ENCODE measurements at regions not wholly inside any gene's neighbourhood (a gene's known extent, or its start where the extent isn't known, plus 50 kb on each side); places are given as distances from the start of the nearest gene placed in this dataset.

DNA sequence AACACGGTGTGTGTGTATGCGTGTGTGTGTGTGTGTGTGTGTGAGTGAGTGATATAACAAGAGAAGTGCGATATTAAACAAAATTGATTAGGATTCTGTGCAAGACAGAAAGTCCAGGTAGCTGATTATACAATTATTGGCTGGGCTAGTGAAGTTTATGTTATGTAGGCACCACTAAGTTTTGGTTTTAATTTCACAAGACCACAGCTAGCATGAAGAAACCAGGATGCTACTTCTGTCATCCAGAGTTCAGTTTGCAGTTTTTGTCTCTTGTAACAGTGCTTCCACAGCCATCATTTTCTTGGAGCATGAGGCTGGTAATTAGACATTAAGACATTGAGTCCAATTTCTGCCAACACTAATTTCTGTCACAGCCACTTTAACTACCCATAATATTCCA is 1590.2 kb upstream of the B3GALT2 start:
- Histone ChIP-seq H3K9me1 (replicated peaks; ENCODE audit: control insufficient read depth, extremely low read depth, insufficient read depth, low read length) (no peaks in the 10 kb centered on the region), H4K20me1 (replicated peaks; ENCODE audit: control insufficient read depth, extremely low read depth, insufficient read depth, low read length) (no peaks in the 10 kb centered on the region), H3K27ac (ENCODE audit: insufficient read depth, low read depth, low read length) (no peak overlapping the region), H3K9ac (replicated peaks; ENCODE audit: extremely low read depth, insufficient read depth, low read length) (no peak overlapping the region), H3K4me2 (ENCODE audit: insufficient read depth, low read length) (no peak overlapping the region), H3K36me3 (ENCODE audit: control insufficient read depth in 2 of 2, extremely low read depth in 1 of 2, insufficient read depth in 2 of 2, low read length in 2 of 2) (no peaks in the 10 kb centered on the region), H3K9me3 (replicated peaks; ENCODE audit: control insufficient read depth, insufficient read depth, low read length) (no peaks in the 10 kb centered on the region), H3K4me3 (replicated peaks in 1 of 3; ENCODE audit: insufficient read depth in 1 of 3, low read depth in 1 of 3, low read length in 3 of 3) (no peak overlapping the region), H3K27me3 (ENCODE audit: control insufficient read depth in 2 of 2, insufficient read depth in 2 of 2, low read length in 2 of 2) (no peaks in the 10 kb centered on the region), H3K79me2 (ENCODE audit: control insufficient read depth, insufficient read depth, low read length) (no peaks in the 10 kb centered on the region), H3K4me1 (ENCODE audit: control insufficient read depth, extremely low read depth, insufficient read depth, low read length) (no peaks in the 10 kb centered on the region), H2AFZ (ENCODE audit: low read depth, low read length) (no peak overlapping the region)
- intact Hi-C loops (cut with micrococcal nuclease), result no loop called here
- FAIRE-seq, result no peak
- TF ChIP-seq MYC (IDR thresholded peaks at IDR 0.05; ENCODE audit: low read depth, low read length) (no peak), FOS (IDR thresholded peaks at IDR 0.05; ENCODE audit: borderline replicate concordance, insufficient read depth, low read length) (no peak), GATA2 (IDR thresholded peaks at IDR 0.05; ENCODE audit: insufficient read depth, insufficient read length, low read depth, low read length) (no peak), POLR2A (IDR thresholded peaks at IDR 0.05; ENCODE audit: low read depth, low read length) (no peak), JUN (IDR thresholded peaks at IDR 0.05; ENCODE audit: borderline replicate concordance, insufficient read depth, insufficient read length, low read depth) (no peak), POLR2AphosphoS5 (IDR thresholded peaks at IDR 0.05; ENCODE audit: insufficient read depth, low read depth, low read length) (no peak), EZH2 (IDR thresholded peaks at IDR 0.05; ENCODE audit: borderline replicate concordance, low read depth, low read length, severe bottlenecking) (no peak)
- TF ChIP-seq, protein P1, sequence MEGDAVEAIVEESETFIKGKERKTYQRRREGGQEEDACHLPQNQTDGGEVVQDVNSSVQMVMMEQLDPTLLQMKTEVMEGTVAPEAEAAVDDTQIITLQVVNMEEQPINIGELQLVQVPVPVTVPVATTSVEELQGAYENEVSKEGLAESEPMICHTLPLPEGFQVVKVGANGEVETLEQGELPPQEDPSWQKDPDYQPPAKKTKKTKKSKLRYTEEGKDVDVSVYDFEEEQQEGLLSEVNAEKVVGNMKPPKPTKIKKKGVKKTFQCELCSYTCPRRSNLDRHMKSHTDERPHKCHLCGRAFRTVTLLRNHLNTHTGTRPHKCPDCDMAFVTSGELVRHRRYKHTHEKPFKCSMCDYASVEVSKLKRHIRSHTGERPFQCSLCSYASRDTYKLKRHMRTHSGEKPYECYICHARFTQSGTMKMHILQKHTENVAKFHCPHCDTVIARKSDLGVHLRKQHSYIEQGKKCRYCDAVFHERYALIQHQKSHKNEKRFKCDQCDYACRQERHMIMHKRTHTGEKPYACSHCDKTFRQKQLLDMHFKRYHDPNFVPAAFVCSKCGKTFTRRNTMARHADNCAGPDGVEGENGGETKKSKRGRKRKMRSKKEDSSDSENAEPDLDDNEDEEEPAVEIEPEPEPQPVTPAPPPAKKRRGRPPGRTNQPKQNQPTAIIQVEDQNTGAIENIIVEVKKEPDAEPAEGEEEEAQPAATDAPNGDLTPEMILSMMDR (IDR thresholded peaks at IDR 0.05; ENCODE audit: extremely low read depth in 1 of 2, insufficient read depth in 1 of 2, low read depth in 1 of 2, low read length in 2 of 2), result no peak
- TF ChIP-seq, protein P2, sequence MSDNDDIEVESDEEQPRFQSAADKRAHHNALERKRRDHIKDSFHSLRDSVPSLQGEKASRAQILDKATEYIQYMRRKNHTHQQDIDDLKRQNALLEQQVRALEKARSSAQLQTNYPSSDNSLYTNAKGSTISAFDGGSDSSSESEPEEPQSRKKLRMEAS (IDR thresholded peaks at IDR 0.05; ENCODE audit: insufficient read depth, insufficient read length), result no peak
- BruUV-seq (replicated peaks), result no TSS peak
- CTCF ChIA-PET, result no interaction called here
- POLR2A ChIA-PET, result no interaction called here
- DNase-seq (ENCODE audit: low read depth, low spot score), result no peak
- dilution Hi-C loops (cut with MboI; ENCODE audit: extremely low pct_ligation_motif_present, low sequenced_read_pairs), result no loop called here
